Calu3 (cell line): ENCODE measurements at regions not wholly inside any gene's neighbourhood (a gene's known extent, or its start where the extent isn't known, plus 50 kb on each side); places are given as distances from the start of the nearest gene placed in this dataset.

Source experiments
- BruUV-seq: library from RNA; stranded (reverse); fragments of 400-500 nt; replicated peaks from 2 replicates; lab custom pipeline; 2021; lab: Mats Ljungman, UMichigan
- CTCF ChIA-PET: fragments of 300-600 bp; sonication (Branson Sonifier 250); formaldehyde crosslinking; loops from one replicate; lab custom pipeline; 2022; ENCODE audit warnings: antibody characterized with exemption; lab: Charles Lee
- DNase-seq: peaks from one replicate; pipeline ENCODE4 v3.0.0; 2022
- H3K27ac Mint-ChIP-seq: one replicate; pipeline ENCODE4 v1.8.0; 2022; ENCODE audit warnings: mixed read lengths; ENCODE audit not compliant: unreplicated experiment
- H3K27me3 Mint-ChIP-seq: one replicate; pipeline ENCODE4 v1.8.0; 2022; ENCODE audit warnings: mixed read lengths; ENCODE audit not compliant: unreplicated experiment
- H3K36me3 Mint-ChIP-seq: one replicate; pipeline ENCODE4 v1.8.0; 2022; ENCODE audit warnings: mild to moderate bottlenecking, moderate library complexity, mixed read lengths; ENCODE audit not compliant: insufficient read depth, unreplicated experiment
- H3K4me1 Mint-ChIP-seq: one replicate; pipeline ENCODE4 v1.8.0; 2022; ENCODE audit warnings: mild to moderate bottlenecking, low read depth, mixed read lengths; ENCODE audit not compliant: unreplicated experiment
- H3K4me3 Mint-ChIP-seq: one replicate; pipeline ENCODE4 v1.8.0; 2022; ENCODE audit warnings: mild to moderate bottlenecking, low read depth, moderate library complexity, mixed read lengths; ENCODE audit not compliant: unreplicated experiment
- H3K9me3 Mint-ChIP-seq: one replicate; pipeline ENCODE4 v1.8.0; 2022; ENCODE audit warnings: low read depth, mixed read lengths; ENCODE audit not compliant: unreplicated experiment
- CTCF ChIP-seq: fragments of 200-600 bp; IDR thresholded peaks from one replicate; pipeline ENCODE4 v1.8.0; 2022; ENCODE audit warnings: antibody characterized with exemption; ENCODE audit not compliant: unreplicated experiment
- intact Hi-C: fragments of 100-400 bp; cut with micrococcal nuclease; formaldehyde crosslinking; loops from one replicate; pipeline ENCODE4 v1.10.0; 2022; ENCODE audit not compliant: unreplicated experiment

GRCh38 chr13:95444006-95444730 is 108.4 kb upstream of the CLDN10 start:
- Mint-ChIP-seq H3K4me1 (no peaks in the 10 kb centered on the region), H3K4me3 (no peak overlapping the region), H3K36me3 (no peaks in the 10 kb centered on the region), H3K27ac (no peak overlapping the region), H3K9me3 (no peaks in the 10 kb centered on the region), H3K27me3 (no peaks in the 10 kb centered on the region)
- no TSS peak for BruUV-seq
- TF ChIP-seq CTCF: no peak
- intact Hi-C loops: no loop called here
- DNase-seq: no peak
- CTCF ChIA-PET: no interaction called here

GRCh38 chr13:95445131-95445530 is 107.4 kb upstream of the CLDN10 start:
- no peak for TF ChIP-seq CTCF
- Mint-ChIP-seq H3K36me3 (no peaks in the 10 kb centered on the region), H3K27me3 (no peaks in the 10 kb centered on the region), H3K27ac (no peak overlapping the region), H3K4me1 (no peaks in the 10 kb centered on the region), H3K4me3 (no peak overlapping the region), H3K9me3 (no peaks in the 10 kb centered on the region)
- intact Hi-C loops: no loop called here
- DNase-seq: no peak
- CTCF ChIA-PET: no interaction called here
- no TSS peak for BruUV-seq

- intact Hi-C loops: no loop called here
- Mint-ChIP-seq H3K4me1 (no peaks in the 10 kb centered on the region), H3K36me3 (no peaks in the 10 kb centered on the region), H3K27ac (no peak overlapping the region), H3K27me3 (no peaks in the 10 kb centered on the region), H3K9me3 (no peaks in the 10 kb centered on the region), H3K4me3 (no peak overlapping the region)
- no peak for DNase-seq
- CTCF ChIA-PET: no interaction called here
- TF ChIP-seq CTCF: no peak
- no TSS peak for BruUV-seq
Measured at GRCh38 chr13:95447814-95448213, 104.7 kb upstream of the CLDN10 start.

GRCh38 chr13:95451656-95452055 is 100.9 kb upstream of the CLDN10 start:
- CTCF ChIA-PET: no interaction called here
- no peaks in the 10 kb centered on the region for H3K36me3 Mint-ChIP-seq
- no peaks in the 10 kb centered on the region for H3K9me3 Mint-ChIP-seq
- H3K4me3 Mint-ChIP-seq: no peak overlapping the region
- intact Hi-C loops: no loop called here
- no peak for TF ChIP-seq CTCF
- no peaks in the 10 kb centered on the region for H3K27me3 Mint-ChIP-seq
- no TSS peak for BruUV-seq
- H3K4me1 Mint-ChIP-seq: no peaks in the 10 kb centered on the region
- H3K27ac Mint-ChIP-seq: no peak overlapping the region
- DNase-seq: no peak
